WTC11 (cell line): ENCODE measurements at regions not wholly inside any gene's neighbourhood (a gene's known extent, or its start where the extent isn't known, plus 50 kb on each side); places are given as distances from the start of the nearest gene placed in this dataset.

Experiments
- ATAC-seq: fragments of 200-7000 bp; cut with Tn5 transposase; 2 replicates; pipeline ENCODE4 v1.10.0; 2021; ENCODE audit warnings: mild to moderate bottlenecking, moderate library complexity
- CTCF ChIA-PET: fragments of 300-600 bp; sonication (Branson Sonifier 250); formaldehyde crosslinking; loops from one replicate; lab custom pipeline; 2021; ENCODE audit warnings: antibody characterized with exemption; lab: Charles Lee
- POLR2A ChIA-PET: fragments of 350-600 bp; sonication (Branson Sonifier 250); formaldehyde crosslinking; loops from one replicate; lab custom pipeline; 2021; ENCODE audit warnings: antibody characterized with exemption; lab: Charles Lee
- DNase-seq: peaks from one replicate; pipeline ENCODE4 v3.0.0; 2021; ENCODE audit warnings: low spot score
- H3K27ac Mint-ChIP-seq: 2 replicates; pipeline ENCODE4 v1.8.0; 2021; ENCODE audit warnings: mixed read lengths
- H3K27me3 Mint-ChIP-seq: 2 replicates; pipeline ENCODE4 v1.8.0; 2021; ENCODE audit warnings: low read depth, mild to moderate bottlenecking, moderate library complexity, mixed read lengths
- H3K36me3 Mint-ChIP-seq: 2 replicates; pipeline ENCODE4 v1.8.0; 2021; ENCODE audit warnings: mixed read lengths
- H3K4me1 Mint-ChIP-seq: 2 replicates; pipeline ENCODE4 v1.8.0; 2022; ENCODE audit warnings: mixed read lengths
- H3K4me3 Mint-ChIP-seq: 2 replicates; pipeline ENCODE4 v1.8.0; 2021; ENCODE audit warnings: mild to moderate bottlenecking, moderate library complexity, mixed read lengths
- H3K9me3 Mint-ChIP-seq: 2 replicates; pipeline ENCODE4 v1.8.0; 2021; ENCODE audit warnings: mixed read lengths
- ATF1 ChIP-seq: sonication (generic); formaldehyde crosslinking; IDR thresholded peaks from 2 replicates; pipeline ENCODE4 v1.8.1; 2023; ENCODE audit warnings: mild to moderate bottlenecking, moderate library complexity, missing genetic modification reagents
- CBFB ChIP-seq: sonication (generic); formaldehyde crosslinking; IDR thresholded peaks from 2 replicates; pipeline ENCODE4 v1.8.1; 2022; ENCODE audit warnings: mild to moderate bottlenecking, low read depth, missing genetic modification reagents
- ELF4 ChIP-seq: sonication (generic); formaldehyde crosslinking; IDR thresholded peaks from 2 replicates; pipeline ENCODE4 v1.8.1; 2022; ENCODE audit warnings: low read depth, mild to moderate bottlenecking, moderate library complexity, missing genetic modification reagents
- ESRRA ChIP-seq: sonication (generic); formaldehyde crosslinking; IDR thresholded peaks from 2 replicates; pipeline ENCODE4 v1.8.1; 2022; ENCODE audit warnings: mild to moderate bottlenecking, missing genetic modification reagents, borderline replicate concordance
- GABPB1 ChIP-seq: sonication (generic); formaldehyde crosslinking; IDR thresholded peaks from 2 replicates; pipeline ENCODE4 v1.8.1; 2023; ENCODE audit warnings: mild to moderate bottlenecking, missing genetic modification reagents
- MYBL2 ChIP-seq: sonication (generic); formaldehyde crosslinking; IDR thresholded peaks from 2 replicates; pipeline ENCODE4 v1.8.1; 2023; ENCODE audit warnings: mild to moderate bottlenecking, moderate library complexity, missing genetic modification reagents
- NFE2L1 ChIP-seq: sonication (generic); formaldehyde crosslinking; IDR thresholded peaks from 2 replicates; pipeline ENCODE4 v1.8.1; 2023; ENCODE audit warnings: missing genetic modification reagents
- NFYB ChIP-seq: sonication (generic); formaldehyde crosslinking; conservative IDR thresholded peaks from 2 replicates; pipeline ENCODE4 v1.8.0; 2022; ENCODE audit warnings: low read depth, missing genetic modification reagents
- OVOL2 ChIP-seq: fragments of 250-450 bp; sonication (Bioruptor Pico); IDR thresholded peaks from 2 replicates; pipeline ENCODE4 v1.9.0; 2021; ENCODE audit warnings: mild to moderate bottlenecking, borderline replicate concordance
- SMAD3 ChIP-seq: sonication (generic); formaldehyde crosslinking; IDR thresholded peaks from 2 replicates; pipeline ENCODE4 v1.8.0; 2022; ENCODE audit warnings: missing genetic modification reagents, mild to moderate bottlenecking, borderline replicate concordance
- SOX15 ChIP-seq: fragments of 250-450 bp; sonication (Bioruptor Pico); IDR thresholded peaks from 2 replicates; pipeline ENCODE4 v1.9.0; 2021; ENCODE audit warnings: mild to moderate bottlenecking
- TCF7 ChIP-seq: sonication (generic); formaldehyde crosslinking; IDR thresholded peaks from 2 replicates; pipeline ENCODE4 v1.8.0; 2022; ENCODE audit warnings: mild to moderate bottlenecking, low read depth, missing genetic modification reagents, moderate library complexity
- TP53 ChIP-seq: sonication (generic); formaldehyde crosslinking; IDR thresholded peaks from 2 replicates; pipeline ENCODE4 v1.8.1; 2023; ENCODE audit warnings: mild to moderate bottlenecking, missing genetic modification reagents
- ZBTB21 ChIP-seq: sonication (generic); formaldehyde crosslinking; IDR thresholded peaks from 2 replicates; pipeline ENCODE4 v1.8.1; 2023; ENCODE audit warnings: mild to moderate bottlenecking, missing genetic modification reagents, borderline replicate concordance
- TF ChIP-seq, protein P1 (sequence below): sonication (generic); formaldehyde crosslinking; IDR thresholded peaks from 2 replicates; pipeline ENCODE4 v1.8.0; 2022; ENCODE audit warnings: mild to moderate bottlenecking, missing genetic modification reagents
- TF ChIP-seq, protein P2 (sequence below): sonication (generic); formaldehyde crosslinking; IDR thresholded peaks from 2 replicates; pipeline ENCODE4 v1.8.1; 2022; ENCODE audit warnings: mild to moderate bottlenecking, missing genetic modification reagents, moderate library complexity, borderline replicate concordance
- TF ChIP-seq, protein P3 (sequence below): sonication (generic); formaldehyde crosslinking; IDR thresholded peaks from 2 replicates; pipeline ENCODE4 v1.8.1; 2022; ENCODE audit warnings: mild to moderate bottlenecking, moderate library complexity, missing genetic modification reagents
- TF ChIP-seq, protein P4 (sequence below): sonication (generic); formaldehyde crosslinking; IDR thresholded peaks from 2 replicates; pipeline ENCODE4 v1.8.1; 2023; ENCODE audit warnings: mild to moderate bottlenecking, missing genetic modification reagents, moderate library complexity
- TF ChIP-seq, protein P5 (sequence below): fragments of 250-450 bp; sonication (Bioruptor Pico); conservative IDR thresholded peaks from 2 replicates; pipeline ENCODE4 v1.9.0; 2021; ENCODE audit warnings: mild to moderate bottlenecking
- TF ChIP-seq, protein P6 (sequence below): fragments of 250-450 bp; sonication (Bioruptor Pico); IDR thresholded peaks from 2 replicates; pipeline ENCODE4 v2.1.2; 2022; ENCODE audit warnings: mild to moderate bottlenecking, moderate library complexity
- TF ChIP-seq, protein P7 (sequence below): sonication (generic); formaldehyde crosslinking; IDR thresholded peaks from 2 replicates; pipeline ENCODE4 v1.8.1; 2023; ENCODE audit warnings: mild to moderate bottlenecking, missing genetic modification reagents

DNA sequence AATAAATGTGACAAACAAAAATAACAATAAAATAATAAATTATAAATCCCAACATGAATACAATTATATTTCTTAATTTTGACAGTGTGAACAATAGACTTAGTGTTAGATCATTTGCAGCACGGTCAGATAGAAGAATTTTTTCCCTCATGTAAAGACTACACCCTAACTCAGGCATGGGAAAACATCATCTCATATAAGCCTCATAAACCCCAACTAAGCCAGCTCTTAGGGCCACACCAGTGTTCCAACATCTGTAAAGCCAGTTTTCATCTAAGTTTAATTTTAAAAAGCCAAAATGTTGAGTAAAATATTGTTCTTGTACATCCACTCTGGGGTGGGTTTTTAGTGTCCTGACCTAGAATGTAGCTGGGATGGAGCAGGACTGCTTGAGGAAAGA lies 167.4 kb downstream of the QRSL1 start:
- TF ChIP-seq MYBL2 (CRISPR knock-in tag) (no peak), NFYB (CRISPR knock-in tag) (no peak)
- no peaks in the 10 kb centered on the region for H3K36me3 Mint-ChIP-seq
- ChIA-PET POLR2A (no interaction called here), CTCF (interaction anchor here (0.8 kb wide), 1 partner anchor 189 kb away, joined by 4 read pairs; no protein-coding TSS in a partner anchor)
- no peak overlapping the region for H3K4me3 Mint-ChIP-seq
- H3K4me1 Mint-ChIP-seq, result peaks cover 42% of the 10 kb centered on the region
- ATAC-seq (no peak), DNase-seq (no peak)
- H3K27ac Mint-ChIP-seq, result no peak overlapping the region
- H3K9me3 Mint-ChIP-seq, result no peaks in the 10 kb centered on the region
- peaks cover 4% of the 10 kb centered on the region; the same call in 1 of the 2 replicates for H3K27me3 Mint-ChIP-seq

DNA sequence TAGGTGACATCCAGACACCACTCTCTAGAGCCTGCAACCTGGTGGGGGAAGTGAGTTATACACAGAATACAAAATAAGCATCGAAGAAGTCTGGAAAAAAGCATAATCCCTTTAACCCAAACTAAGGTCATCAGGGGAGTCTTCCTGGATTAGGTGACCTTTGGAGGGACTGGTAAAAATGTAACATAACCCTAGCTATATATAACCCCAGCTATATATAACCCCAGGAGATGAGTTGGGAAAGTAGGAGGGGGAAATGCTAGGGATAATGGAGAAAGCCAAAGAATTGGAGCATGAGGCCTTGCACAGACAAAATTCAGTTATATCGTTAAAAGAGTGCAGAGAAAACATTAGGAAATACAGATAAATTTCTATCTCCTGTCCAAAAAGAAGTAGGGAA lies 164.8 kb downstream of the QRSL1 start:
- Mint-ChIP-seq H3K36me3 (no peaks in the 10 kb centered on the region), H3K27ac (no peak overlapping the region), H3K9me3 (no peaks in the 10 kb centered on the region), H3K4me3 (no peak overlapping the region), H3K27me3 (no peaks in the 10 kb centered on the region), H3K4me1 (peaks cover 18% of the 10 kb centered on the region)
- POLR2A ChIA-PET, result no interaction called here
- TF ChIP-seq, protein P1, sequence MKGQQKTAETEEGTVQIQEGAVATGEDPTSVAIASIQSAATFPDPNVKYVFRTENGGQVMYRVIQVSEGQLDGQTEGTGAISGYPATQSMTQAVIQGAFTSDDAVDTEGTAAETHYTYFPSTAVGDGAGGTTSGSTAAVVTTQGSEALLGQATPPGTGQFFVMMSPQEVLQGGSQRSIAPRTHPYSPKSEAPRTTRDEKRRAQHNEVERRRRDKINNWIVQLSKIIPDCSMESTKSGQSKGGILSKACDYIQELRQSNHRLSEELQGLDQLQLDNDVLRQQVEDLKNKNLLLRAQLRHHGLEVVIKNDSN (CRISPR knock-in tag), result no peak
- TF ChIP-seq ZBTB21 (CRISPR knock-in tag) (no peak), NFE2L1 (no peak), ATF1 (CRISPR knock-in tag) (no peak), SMAD3 (CRISPR knock-in tag) (no peak), TCF7 (CRISPR knock-in tag) (no peak), SOX15 (no peak), TP53 (no peak), ELF4 (no peak), ESRRA (CRISPR knock-in tag) (no peak), NFYB (CRISPR knock-in tag) (no peak), CBFB (CRISPR knock-in tag) (no peak), OVOL2 (no peak), GABPB1 (no peak)
- TF ChIP-seq, protein P2, sequence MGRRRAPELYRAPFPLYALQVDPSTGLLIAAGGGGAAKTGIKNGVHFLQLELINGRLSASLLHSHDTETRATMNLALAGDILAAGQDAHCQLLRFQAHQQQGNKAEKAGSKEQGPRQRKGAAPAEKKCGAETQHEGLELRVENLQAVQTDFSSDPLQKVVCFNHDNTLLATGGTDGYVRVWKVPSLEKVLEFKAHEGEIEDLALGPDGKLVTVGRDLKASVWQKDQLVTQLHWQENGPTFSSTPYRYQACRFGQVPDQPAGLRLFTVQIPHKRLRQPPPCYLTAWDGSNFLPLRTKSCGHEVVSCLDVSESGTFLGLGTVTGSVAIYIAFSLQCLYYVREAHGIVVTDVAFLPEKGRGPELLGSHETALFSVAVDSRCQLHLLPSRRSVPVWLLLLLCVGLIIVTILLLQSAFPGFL (CRISPR knock-in tag), result no peak
- TF ChIP-seq, protein P3, sequence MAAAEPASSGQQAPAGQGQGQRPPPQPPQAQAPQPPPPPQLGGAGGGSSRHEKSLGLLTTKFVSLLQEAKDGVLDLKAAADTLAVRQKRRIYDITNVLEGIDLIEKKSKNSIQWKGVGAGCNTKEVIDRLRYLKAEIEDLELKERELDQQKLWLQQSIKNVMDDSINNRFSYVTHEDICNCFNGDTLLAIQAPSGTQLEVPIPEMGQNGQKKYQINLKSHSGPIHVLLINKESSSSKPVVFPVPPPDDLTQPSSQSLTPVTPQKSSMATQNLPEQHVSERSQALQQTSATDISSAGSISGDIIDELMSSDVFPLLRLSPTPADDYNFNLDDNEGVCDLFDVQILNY (CRISPR knock-in tag), result no peak
- TF ChIP-seq, protein P4, sequence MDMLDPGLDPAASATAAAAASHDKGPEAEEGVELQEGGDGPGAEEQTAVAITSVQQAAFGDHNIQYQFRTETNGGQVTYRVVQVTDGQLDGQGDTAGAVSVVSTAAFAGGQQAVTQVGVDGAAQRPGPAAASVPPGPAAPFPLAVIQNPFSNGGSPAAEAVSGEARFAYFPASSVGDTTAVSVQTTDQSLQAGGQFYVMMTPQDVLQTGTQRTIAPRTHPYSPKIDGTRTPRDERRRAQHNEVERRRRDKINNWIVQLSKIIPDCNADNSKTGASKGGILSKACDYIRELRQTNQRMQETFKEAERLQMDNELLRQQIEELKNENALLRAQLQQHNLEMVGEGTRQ (CRISPR knock-in tag), result no peak
- TF ChIP-seq, protein P5, sequence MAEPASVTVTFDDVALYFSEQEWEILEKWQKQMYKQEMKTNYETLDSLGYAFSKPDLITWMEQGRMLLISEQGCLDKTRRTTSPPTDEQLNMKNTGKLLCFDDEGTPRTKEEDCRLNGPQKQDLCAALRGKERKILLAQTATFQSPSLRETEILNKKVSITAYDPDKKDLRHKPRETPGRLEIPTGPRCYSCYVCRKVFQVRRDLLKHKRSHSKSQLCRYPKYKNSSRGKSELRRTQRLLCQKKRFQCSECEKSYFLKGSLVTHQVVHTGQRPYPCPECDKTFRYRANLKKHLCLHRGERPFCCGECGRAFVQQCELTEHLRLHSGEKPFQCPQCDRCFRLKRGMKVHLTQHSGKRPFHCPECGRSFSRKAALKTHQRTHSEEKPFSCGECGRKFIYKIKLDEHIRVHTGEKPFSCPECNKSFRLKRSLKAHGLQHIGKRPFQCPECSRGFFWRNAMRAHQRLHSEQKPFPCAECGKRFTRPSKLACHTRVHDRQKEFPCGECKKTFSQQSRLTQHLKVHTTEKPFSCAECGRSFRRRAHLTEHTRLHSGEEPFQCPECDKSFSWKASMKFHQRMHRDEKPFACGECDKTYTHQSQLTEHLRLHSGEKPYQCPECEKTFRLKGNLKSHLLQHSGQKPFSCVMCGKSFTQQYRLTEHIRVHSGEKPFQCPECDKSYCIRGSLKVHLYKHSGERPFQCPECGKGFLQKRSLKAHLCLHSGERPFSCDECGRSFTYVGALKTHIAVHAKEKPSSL (CRISPR knock-in tag), result no peak
- TF ChIP-seq, protein P6, sequence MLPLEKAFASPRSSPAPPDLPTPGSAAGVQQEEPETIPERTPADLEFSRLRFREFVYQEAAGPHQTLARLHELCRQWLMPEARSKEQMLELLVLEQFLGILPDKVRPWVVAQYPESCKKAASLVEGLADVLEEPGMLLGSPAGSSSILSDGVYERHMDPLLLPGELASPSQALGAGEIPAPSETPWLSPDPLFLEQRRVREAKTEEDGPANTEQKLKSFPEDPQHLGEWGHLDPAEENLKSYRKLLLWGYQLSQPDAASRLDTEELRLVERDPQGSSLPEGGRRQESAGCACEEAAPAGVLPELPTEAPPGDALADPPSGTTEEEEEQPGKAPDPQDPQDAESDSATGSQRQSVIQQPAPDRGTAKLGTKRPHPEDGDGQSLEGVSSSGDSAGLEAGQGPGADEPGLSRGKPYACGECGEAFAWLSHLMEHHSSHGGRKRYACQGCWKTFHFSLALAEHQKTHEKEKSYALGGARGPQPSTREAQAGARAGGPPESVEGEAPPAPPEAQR (CRISPR knock-in tag), result no peak
- TF ChIP-seq, protein P7, sequence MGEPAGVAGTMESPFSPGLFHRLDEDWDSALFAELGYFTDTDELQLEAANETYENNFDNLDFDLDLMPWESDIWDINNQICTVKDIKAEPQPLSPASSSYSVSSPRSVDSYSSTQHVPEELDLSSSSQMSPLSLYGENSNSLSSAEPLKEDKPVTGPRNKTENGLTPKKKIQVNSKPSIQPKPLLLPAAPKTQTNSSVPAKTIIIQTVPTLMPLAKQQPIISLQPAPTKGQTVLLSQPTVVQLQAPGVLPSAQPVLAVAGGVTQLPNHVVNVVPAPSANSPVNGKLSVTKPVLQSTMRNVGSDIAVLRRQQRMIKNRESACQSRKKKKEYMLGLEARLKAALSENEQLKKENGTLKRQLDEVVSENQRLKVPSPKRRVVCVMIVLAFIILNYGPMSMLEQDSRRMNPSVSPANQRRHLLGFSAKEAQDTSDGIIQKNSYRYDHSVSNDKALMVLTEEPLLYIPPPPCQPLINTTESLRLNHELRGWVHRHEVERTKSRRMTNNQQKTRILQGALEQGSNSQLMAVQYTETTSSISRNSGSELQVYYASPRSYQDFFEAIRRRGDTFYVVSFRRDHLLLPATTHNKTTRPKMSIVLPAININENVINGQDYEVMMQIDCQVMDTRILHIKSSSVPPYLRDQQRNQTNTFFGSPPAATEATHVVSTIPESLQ (CRISPR knock-in tag), result no peak
- no peak for DNase-seq
- CTCF ChIA-PET, result no interaction called here
- ATAC-seq, result no peak
